ENCODE measurements at regions not wholly inside any gene's neighbourhood (a gene's known extent, or its start where the extent isn't known, plus 50 kb on each side); places are given as distances from the start of the nearest gene placed in this dataset.

- TF ChIP-seq CTCF (IDR thresholded peaks at IDR 0.05 in 8 of 11, conservative IDR thresholded peaks at IDR 0.05 in 3 of 11): peak in 4 of 11 experiments; percentile 16 to 36 (median 28)
- TF ChIP-seq POLR2A (IDR thresholded peaks at IDR 0.05): no peak
Measured at GRCh38 chr6:159633196-159633595, 59.8 kb downstream of the SOD2 start.

Data from spleen (tissue), 7 donors.